COLO829 (cell line): ENCODE measurements at regions not wholly inside any gene's neighbourhood (a gene's known extent, or its start where the extent isn't known, plus 50 kb on each side); places are given as distances from the start of the nearest gene placed in this dataset.

Source experiments
- DNase-seq: peaks from one replicate; pipeline ENCODE4 v3.0.0; 2012; ENCODE audit warnings: low spot score

- DNase-seq: no peak
Measured at GRCh38 chr2:75808793-75809535, 98.2 kb upstream of the GCFC2 start.

- no peak for DNase-seq
Measured at GRCh38 chr2:75807992-75808391, 97.3 kb upstream of the GCFC2 start.

DNA sequence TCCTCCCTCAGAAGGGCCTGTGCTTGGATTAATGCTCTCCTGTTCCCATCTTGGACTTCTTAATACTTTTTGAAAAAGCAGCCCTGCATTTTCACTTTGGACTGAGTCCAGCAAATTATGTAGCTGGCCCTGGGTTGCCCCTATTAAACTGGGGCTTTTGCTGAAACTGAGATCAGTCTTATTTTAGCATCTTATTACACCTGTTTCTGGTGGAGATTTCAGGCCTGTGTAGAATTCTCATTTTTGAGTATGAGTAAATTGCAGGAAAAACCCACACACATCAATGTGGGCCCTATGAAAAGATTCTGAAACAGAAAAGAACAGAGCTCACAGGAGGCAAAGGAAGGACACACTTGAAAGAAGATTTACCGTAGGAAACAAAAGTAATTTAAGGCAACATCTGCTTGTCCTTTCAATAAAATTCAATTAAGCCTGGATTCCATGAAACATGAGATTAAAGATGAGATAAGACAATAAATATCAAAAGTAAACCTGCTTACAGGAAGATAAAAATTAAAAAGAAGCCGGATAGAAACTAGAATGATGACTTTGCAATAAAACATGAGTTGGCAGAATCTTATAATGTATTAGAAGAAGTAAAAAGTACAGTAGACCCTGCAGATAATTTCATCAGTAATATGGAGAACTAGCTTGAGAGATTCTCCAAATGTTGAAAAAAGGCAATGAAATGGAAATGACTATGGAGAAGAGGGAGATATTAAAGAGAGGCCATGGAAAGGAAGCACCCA lies 90.7 kb upstream of the GCFC2 start:
- no peak for DNase-seq

GRCh38 chr2:75800456-75800855 lies 89.7 kb upstream of the GCFC2 start:
- DNase-seq: no peak

DNA sequence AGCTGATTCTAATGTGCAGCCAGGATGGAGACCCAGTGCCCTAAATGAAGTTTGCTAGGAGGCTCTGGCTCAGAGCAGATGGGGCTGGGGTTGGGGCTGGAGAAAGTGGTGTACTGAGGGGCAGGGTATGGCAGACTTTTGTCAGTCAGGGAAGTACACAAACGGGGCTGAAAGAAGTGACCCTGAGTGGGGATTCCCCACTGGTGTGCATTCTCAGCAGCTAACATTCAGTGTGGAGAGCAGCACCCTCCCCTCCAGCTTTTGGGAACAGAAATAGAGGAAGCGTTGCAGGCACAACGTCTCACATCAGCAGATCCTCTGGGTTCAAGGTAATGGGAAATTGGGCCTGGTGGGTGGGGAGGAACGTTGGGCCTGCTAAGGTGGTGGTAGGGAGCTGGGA lies 89.1 kb upstream of the GCFC2 start:
- no peak for DNase-seq

DNA sequence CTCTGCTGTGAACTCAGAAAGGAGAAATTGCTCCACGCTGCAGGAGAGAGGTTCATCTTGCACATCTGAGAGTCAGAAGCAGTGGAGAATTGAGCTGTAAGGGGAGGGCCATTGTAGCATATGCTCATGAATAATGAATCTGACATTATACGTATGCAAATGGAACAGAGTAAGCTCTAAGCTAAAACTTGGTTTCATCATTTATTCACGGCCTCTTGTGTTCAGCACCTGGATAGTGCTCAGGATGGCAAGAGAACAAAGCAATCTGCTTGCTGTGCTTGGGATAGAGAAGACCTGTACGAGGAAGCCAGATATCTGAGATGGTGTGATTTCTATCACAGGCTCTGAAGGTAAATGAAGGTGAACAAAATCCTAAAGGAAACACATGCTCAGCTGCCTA lies 87.9 kb upstream of the GCFC2 start:
- no peak for DNase-seq

- DNase-seq: no peak
Measured at GRCh38 chr2:75792996-75793395, 82.3 kb upstream of the GCFC2 start.

GRCh38 chr2:75792146-75792545 lies 81.4 kb upstream of the GCFC2 start:
- DNase-seq: no peak

GRCh38 chr2:75790814-75791467 lies 80.2 kb upstream of the GCFC2 start:
- no peak for DNase-seq

DNA sequence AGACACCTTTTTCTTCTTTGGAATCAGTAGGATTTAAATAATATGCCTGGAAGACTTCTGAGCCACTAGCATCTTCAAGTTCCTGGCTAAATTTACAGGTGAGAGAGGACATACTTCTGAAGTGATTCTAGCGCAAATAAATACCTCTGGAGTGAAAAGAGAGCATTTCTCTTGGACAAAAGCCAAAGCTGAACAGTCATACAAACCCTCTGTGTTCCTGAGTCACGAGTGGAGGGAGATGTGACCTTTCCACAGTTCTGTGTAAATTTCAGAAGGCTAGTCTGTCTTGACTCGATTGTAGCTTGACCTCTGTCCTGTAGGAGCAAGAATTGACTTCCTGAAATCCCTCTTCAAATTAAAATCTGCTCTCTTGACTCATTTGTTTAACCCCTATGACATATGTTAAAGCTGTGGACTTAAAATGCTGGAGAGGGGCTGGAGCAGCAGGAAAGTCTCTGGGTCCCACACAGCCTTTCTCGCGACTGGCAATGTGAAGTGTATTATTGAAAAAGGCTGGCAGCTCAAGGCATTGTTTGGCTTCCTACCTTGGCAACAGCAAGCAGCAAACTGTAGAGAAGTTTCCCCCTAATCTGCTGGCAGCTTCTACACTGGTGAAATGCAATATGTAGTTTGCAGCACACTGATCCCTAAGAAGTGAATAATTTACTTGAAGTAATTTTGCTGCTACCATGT lies 79.6 kb upstream of the GCFC2 start:
- no peak for DNase-seq

GRCh38 chr2:75788902-75789301 lies 78.2 kb upstream of the GCFC2 start:
- DNase-seq: no peak

- DNase-seq: no peak
Measured at GRCh38 chr2:75788154-75788553, 77.4 kb upstream of the GCFC2 start.

GRCh38 chr2:75787532-75788132 lies 76.9 kb upstream of the GCFC2 start:
- peak; percentile 27 for DNase-seq

DNA sequence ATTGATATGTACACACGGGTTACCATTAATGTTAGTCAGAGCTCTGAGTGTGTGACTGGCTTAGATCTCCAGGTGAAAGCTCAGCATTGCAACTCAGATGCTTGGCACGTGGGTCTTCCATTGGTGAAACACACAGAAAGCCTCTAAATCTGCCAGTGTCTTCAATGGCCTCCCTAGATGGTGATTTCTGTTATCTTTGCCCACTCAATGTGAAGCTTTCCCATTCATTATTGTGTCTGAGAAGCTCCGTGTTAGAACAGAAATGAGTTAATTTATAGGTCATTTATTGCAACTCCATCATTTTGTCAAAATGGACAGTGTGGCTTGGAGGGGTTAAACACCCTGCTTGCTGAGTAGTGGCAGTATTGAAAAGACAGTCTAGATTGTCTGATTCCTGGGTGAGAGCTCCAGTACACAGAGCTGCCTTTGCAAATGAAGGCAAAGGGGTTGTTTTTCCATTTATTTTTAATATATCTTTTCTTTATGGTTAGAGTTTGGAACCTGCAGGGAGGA lies 64.7 kb upstream of the GCFC2 start:
- DNase-seq: no peak

GRCh38 chr2:75772908-75773630 lies 62.4 kb upstream of the GCFC2 start:
- DNase-seq: no peak

DNA sequence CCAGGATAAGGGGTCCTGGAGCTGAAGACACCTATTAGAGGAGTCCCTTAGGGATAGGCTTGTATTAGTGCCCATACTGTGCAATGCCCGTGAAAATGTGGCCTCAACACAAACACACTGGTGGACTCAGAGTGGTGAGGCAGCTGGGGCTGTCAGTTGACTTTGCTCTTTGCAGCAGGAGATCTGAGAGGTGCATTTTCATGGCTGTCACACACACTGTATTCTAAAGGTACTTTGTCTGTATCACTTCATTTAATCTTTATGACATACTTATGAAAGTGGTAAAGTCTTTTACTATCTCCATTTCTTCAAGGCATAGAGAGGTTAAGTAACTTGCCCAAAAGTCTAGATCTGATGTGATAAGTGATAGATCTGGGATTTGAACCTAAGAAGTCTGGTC lies 55.1 kb upstream of the GCFC2 start:
- DNase-seq: no peak

GRCh38 chr2:75764611-75765010 lies 53.9 kb upstream of the GCFC2 start:
- no peak for DNase-seq
